Stimulated activated naive CD8-positive, alpha-beta T cell treated with anti-CD3 and anti-CD28 coated beads, Interleukin-15, Interleukin-2, amounts not matched to agents 100 ng/mL and 50 ng/mL, for 24 hours (primary cell): ENCODE measurements at regions not wholly inside any gene's neighbourhood (a gene's known extent, or its start where the extent isn't known, plus 50 kb on each side); places are given as distances from the start of the nearest gene placed in this dataset.

Experiments
- H3K27ac Mint-ChIP-seq: one replicate; pipeline ENCODE4 v1.8.0; 2021; ENCODE audit warnings: mild to moderate bottlenecking, mixed read lengths
- H3K27me3 Mint-ChIP-seq: one replicate; pipeline ENCODE4 v1.8.0; 2021; ENCODE audit warnings: mixed read lengths
- H3K36me3 Mint-ChIP-seq: one replicate; pipeline ENCODE4 v1.8.0; 2021; ENCODE audit warnings: low read depth, mixed read lengths
- H3K4me1 Mint-ChIP-seq: one replicate; pipeline ENCODE4 v1.8.0; 2021; ENCODE audit warnings: low read depth, mixed read lengths
- H3K4me3 Mint-ChIP-seq: one replicate; pipeline ENCODE4 v1.8.0; 2021; ENCODE audit warnings: mild to moderate bottlenecking, mixed read lengths
- H3K9me3 Mint-ChIP-seq: one replicate; pipeline ENCODE4 v1.8.0; 2021; ENCODE audit warnings: mixed read lengths

DNA sequence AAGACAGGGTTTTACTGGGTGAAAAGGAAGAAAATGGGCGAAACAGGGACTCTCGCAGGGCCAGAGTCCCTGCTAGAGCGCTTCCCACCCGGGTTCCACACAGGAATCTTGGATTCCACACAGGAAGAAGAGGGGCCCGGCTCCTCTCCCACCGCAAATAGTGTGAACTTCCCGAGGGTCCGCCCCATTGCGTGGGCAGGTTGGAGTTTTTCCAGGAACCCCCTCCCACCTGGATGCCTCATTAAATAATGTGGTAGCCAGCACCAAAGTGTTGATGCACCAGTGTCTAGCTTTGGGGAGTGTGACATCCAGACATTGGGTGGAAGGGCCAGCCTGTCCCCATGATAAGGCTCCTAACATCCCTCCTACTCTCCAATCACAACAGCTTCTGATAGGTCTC lies 330.3 kb upstream of the ZNF32 start:
- no peak overlapping the region for H3K27ac Mint-ChIP-seq
- H3K36me3 Mint-ChIP-seq = no peaks in the 10 kb centered on the region
- H3K9me3 Mint-ChIP-seq = no peaks in the 10 kb centered on the region
- no peaks in the 10 kb centered on the region for H3K27me3 Mint-ChIP-seq
- H3K4me3 Mint-ChIP-seq = no peak overlapping the region
- H3K4me1 Mint-ChIP-seq = peaks cover 17% of the 10 kb centered on the region

DNA sequence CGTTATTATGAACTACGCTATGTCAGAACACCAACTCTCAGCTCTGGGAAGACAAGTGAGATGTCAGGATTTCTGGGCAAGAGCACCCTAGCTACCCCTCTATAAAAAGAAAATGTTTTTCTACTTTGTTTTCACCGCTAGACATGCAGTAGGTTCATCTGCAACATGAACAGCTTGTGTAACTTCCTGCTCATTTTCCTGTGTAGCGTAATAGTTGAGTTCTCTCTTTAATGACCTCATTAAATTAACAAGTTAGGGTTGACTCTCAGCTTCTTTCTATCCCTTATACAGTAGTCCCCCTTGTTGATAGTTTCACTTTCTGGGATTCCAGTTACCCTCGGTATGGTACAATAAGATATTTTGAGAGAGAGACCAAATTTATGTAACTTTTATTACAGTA lies 329.4 kb upstream of the ZNF32 start:
- H3K27ac Mint-ChIP-seq = no peak overlapping the region
- H3K4me1 Mint-ChIP-seq = peaks cover 17% of the 10 kb centered on the region
- no peaks in the 10 kb centered on the region for H3K27me3 Mint-ChIP-seq
- no peaks in the 10 kb centered on the region for H3K36me3 Mint-ChIP-seq
- no peak overlapping the region for H3K4me3 Mint-ChIP-seq
- H3K9me3 Mint-ChIP-seq = no peaks in the 10 kb centered on the region

DNA sequence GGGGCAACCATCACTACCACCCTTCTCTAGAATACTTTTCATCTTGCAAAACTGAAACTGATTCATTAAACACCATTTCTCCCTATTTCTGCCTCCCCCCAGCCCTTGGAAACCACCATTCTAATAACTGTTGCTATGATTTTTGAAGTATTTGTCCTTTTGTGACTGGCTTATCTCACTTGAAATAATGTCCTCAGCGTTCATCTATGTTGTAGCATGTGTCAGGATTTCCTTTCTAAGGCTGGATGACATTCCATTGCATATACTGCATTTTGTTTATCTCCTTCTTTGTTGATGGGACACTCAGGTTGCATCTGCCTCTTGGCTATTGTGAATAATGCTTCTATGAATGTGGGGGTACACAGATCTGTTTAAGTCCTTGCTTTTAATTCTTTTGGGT lies 327.6 kb upstream of the ZNF32 start:
- Mint-ChIP-seq H3K27me3 (no peaks in the 10 kb centered on the region), H3K9me3 (no peaks in the 10 kb centered on the region), H3K4me3 (no peak overlapping the region), H3K36me3 (no peaks in the 10 kb centered on the region), H3K4me1 (peaks cover 12% of the 10 kb centered on the region), H3K27ac (no peak overlapping the region)

DNA sequence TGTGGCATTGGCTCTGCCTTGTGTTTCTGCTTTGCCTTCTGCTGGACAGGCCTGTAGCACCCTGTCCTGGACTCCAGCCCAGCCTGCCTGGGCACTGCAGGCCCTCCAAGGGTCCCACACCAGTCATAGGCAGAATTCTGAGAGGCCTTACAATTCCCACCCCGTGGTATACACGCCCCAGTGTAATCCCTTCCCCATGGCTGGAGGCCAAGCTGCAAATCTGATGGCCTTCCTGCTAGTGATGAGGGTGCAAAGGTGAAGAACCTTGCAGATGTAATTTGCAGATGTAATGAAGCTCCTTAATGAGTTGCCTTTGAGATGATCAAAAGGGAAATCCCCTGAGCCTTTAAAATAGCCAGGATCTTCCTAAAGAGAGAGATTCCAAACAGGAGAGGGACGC lies 325.1 kb upstream of the ZNF32 start:
- Mint-ChIP-seq H3K36me3 (no peaks in the 10 kb centered on the region), H3K27ac (no peak overlapping the region)

DNA sequence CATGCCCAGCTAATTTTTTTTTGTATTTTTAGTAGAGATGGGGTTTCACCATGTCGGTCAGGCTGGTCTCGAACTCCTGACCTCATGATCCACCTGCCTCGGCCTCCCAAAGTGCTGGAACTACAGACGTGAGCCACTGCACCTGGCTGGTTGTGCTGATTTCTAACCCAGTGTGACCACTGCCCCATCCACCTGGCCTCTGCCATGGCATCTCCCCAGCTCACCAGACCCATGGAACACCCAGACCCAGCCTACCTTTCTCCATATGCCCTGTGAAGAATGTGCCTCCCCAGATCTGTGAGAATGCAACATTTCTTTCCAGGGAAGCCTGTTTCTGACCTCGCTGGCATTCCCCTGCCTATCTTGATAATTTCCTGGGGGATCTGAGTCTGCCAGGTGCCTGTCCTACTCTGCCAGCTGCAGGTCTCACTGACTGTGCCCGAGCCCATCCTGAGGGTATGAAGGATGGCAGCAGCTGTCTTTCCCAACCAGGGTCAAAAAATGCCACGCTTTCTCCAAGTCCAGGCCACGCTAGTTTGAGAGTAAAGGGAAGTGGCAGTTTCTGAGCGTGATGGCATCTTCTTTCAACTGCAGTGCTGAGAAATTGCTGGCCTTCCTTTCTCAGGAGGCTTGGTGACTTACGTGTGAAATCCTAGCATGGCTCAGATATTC lies 324.4 kb upstream of the ZNF32 start:
- Mint-ChIP-seq H3K4me1 (no peaks in the 10 kb centered on the region), H3K4me3 (no peak overlapping the region), H3K9me3 (no peaks in the 10 kb centered on the region), H3K27ac (no peak overlapping the region), H3K36me3 (no peaks in the 10 kb centered on the region), H3K27me3 (peaks cover 3% of the 10 kb centered on the region)

More for the DNA sequence above, 325.1 kb upstream of the ZNF32 start:
- no peaks in the 10 kb centered on the region for H3K4me1 Mint-ChIP-seq
- H3K27me3 Mint-ChIP-seq = peaks cover 3% of the 10 kb centered on the region
- H3K4me3 Mint-ChIP-seq = no peak overlapping the region
- no peaks in the 10 kb centered on the region for H3K9me3 Mint-ChIP-seq

DNA sequence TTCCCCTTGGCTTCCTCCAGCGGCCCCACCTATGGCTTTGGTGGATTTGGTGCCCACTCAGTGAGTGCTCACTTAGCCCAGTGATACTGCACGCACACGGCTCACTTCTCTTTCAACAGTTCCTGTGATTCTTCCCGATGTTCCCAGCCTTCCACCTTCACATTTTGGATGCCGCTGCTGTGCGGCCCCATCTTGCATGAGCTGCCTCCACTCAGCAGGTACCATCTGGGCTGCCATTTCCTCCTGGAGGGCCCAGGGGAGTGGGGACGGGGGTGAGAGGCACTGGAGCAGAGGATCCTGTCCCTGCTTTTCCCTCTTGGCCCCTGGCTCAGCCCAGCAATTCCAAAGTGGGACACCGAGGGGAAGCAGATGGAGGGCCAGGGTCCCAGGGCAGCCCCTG lies 323.3 kb upstream of the ZNF32 start:
- no peaks in the 10 kb centered on the region for H3K4me1 Mint-ChIP-seq
- H3K4me3 Mint-ChIP-seq = no peak overlapping the region

DNA sequence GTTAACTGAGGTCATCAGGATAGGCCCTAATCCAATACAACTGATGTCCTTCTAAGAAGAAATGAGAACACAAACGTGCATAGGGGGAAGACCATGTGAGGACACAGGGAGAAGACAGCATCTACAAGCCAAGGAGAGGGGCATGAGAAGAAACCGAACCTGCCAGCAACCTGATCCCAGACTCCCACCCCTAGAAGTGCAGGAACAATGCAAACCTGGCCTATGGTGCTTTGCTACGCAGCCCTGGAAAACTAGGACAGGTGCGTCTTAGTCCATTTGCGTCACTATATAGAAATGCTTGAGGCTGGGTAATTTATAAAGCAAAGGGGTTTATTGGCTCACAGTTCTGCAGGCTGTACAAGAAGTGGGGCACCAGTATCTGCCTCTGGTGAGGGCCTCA lies 322.6 kb upstream of the ZNF32 start:
- H3K36me3 Mint-ChIP-seq = no peaks in the 10 kb centered on the region
- no peaks in the 10 kb centered on the region for H3K9me3 Mint-ChIP-seq
- H3K4me3 Mint-ChIP-seq = no peak overlapping the region
- no peaks in the 10 kb centered on the region for H3K4me1 Mint-ChIP-seq
- H3K27ac Mint-ChIP-seq = no peak overlapping the region
- peaks cover 12% of the 10 kb centered on the region for H3K27me3 Mint-ChIP-seq

More for the DNA sequence above, 323.3 kb upstream of the ZNF32 start:
- Mint-ChIP-seq H3K27ac (no peak overlapping the region), H3K36me3 (no peaks in the 10 kb centered on the region), H3K27me3 (peaks cover 12% of the 10 kb centered on the region), H3K9me3 (no peaks in the 10 kb centered on the region)

DNA sequence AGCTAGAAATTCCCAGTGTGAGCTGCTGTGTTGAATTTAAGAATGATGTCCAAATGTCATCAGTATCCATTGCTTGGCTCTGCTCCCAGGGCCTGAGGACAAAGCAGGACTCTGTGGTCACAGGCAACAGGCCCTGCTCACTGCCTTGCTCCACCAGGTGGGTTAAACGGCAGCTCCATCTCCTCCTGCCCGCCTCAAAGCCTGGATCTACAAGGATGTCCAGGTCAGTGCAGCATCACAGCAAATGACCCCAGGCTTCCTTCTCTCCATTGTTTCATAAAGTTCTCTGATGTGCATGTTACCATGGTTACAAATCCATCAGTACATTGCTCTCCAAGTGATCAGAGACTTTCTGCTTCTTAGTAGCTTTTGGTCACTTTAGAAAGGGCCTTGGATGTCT lies 322.0 kb upstream of the ZNF32 start:
- Mint-ChIP-seq H3K36me3 (no peaks in the 10 kb centered on the region), H3K9me3 (no peaks in the 10 kb centered on the region), H3K27ac (no peak overlapping the region), H3K4me1 (peaks cover under 1% of the 10 kb centered on the region), H3K4me3 (no peak overlapping the region), H3K27me3 (peaks cover 12% of the 10 kb centered on the region)

DNA sequence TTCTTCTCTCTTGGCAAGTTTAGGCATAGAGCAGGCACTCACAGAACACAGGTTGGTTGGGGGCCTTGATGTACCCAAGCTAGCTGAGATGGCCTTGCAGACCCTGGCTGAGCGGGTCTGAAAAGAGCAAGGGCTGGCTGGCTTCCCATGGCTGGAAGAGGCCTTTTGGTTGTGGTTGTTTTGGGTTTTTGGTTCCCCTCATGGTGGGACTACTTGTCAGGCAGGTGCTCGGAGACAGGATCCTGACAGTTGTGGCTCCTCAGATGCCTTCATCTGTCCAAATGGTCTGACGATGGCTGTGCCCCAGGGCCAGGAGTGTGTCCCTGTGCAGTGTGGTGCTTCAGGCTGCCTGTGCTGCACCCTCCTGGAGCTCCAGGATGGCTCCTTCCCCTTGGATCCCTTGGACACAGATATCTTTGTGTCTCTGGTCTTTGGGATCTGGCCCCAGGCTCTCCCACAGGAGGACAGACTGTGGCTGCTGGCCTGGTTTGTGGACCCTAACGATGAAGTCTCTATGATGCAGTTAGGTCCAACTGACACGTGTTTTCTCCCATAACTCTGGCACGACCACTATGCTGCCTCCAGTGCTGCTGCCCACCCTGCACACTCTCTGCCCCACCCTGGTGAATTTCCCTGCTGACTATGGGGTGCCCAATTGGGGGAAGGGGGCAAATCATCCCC lies 321.5 kb upstream of the ZNF32 start:
- H3K9me3 Mint-ChIP-seq = no peaks in the 10 kb centered on the region
- peaks cover 15% of the 10 kb centered on the region for H3K27me3 Mint-ChIP-seq
- H3K27ac Mint-ChIP-seq = no peak overlapping the region
- H3K36me3 Mint-ChIP-seq = no peaks in the 10 kb centered on the region
- no peak overlapping the region for H3K4me3 Mint-ChIP-seq
- H3K4me1 Mint-ChIP-seq = peaks cover 6% of the 10 kb centered on the region

DNA sequence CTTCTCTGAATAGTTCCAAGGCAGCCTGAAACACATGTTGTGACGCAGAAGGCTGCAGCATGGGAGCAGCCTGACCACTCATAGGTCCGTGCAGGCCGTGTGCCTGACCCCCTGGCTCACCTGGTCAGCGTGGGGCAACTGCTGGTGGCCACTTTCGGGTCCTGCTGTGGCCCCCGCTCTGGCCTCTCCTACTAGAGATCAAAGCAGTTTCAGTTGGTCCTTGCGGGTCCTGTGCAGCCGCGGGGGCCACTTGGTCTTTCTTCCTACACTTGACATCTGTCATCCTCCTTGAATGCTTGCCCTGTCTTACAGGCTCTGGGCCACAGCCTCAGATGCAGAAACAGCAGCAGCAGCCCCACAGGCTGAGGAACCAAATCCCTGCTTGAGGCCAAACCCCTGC lies 320.8 kb upstream of the ZNF32 start:
- peaks cover 6% of the 10 kb centered on the region for H3K4me1 Mint-ChIP-seq
- no peak overlapping the region for H3K4me3 Mint-ChIP-seq
- H3K9me3 Mint-ChIP-seq = no peaks in the 10 kb centered on the region
- no peak overlapping the region for H3K27ac Mint-ChIP-seq
- H3K36me3 Mint-ChIP-seq = no peaks in the 10 kb centered on the region
- H3K27me3 Mint-ChIP-seq = peaks cover 21% of the 10 kb centered on the region

DNA sequence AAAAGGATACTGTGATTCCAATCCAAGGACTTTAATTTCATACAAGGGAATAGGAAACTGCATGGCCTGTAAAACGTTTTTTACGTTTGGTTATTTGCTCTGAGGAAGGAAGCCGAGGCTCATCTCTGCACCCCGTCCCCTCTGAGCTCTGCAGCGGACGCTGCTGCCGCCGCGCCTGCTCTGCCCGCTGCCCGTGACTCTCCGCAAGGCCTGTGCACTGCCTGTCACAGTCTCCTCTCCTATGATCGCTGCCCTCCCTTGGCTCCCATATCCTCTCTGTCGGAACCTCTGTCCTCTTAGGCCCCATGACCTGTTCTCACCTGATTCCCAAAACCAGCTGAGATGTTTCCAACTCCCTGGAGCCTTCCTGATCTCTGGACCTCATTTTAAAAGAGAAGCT lies 320.3 kb upstream of the ZNF32 start:
- peaks cover 27% of the 10 kb centered on the region for H3K27me3 Mint-ChIP-seq
- H3K4me3 Mint-ChIP-seq = no peak overlapping the region
- no peaks in the 10 kb centered on the region for H3K9me3 Mint-ChIP-seq
- H3K27ac Mint-ChIP-seq = no peak overlapping the region
- peaks cover 6% of the 10 kb centered on the region for H3K4me1 Mint-ChIP-seq
- no peaks in the 10 kb centered on the region for H3K36me3 Mint-ChIP-seq

DNA sequence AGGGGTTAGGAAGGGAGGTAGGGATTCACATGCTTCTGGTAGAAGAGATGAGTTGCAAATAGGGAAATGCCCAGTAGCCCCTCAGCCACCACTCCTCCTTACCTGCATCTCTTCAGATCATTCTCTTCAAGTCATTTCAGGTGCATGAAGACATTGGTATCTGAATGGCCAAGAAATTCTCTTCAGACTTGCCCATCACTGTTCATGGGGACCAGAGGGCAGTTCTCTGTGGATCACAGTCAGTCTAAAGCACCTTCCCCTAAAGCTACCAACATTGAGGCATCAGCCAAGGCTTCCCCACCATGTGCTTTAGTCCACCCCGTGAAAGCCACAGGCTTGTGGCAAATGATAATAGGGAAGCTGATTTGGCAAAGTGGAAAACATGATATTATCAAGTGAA lies 319.4 kb upstream of the ZNF32 start:
- Mint-ChIP-seq H3K27me3 (peaks cover 27% of the 10 kb centered on the region), H3K36me3 (no peaks in the 10 kb centered on the region), H3K9me3 (no peaks in the 10 kb centered on the region), H3K27ac (no peak overlapping the region), H3K4me3 (no peak overlapping the region), H3K4me1 (peaks cover 6% of the 10 kb centered on the region)

DNA sequence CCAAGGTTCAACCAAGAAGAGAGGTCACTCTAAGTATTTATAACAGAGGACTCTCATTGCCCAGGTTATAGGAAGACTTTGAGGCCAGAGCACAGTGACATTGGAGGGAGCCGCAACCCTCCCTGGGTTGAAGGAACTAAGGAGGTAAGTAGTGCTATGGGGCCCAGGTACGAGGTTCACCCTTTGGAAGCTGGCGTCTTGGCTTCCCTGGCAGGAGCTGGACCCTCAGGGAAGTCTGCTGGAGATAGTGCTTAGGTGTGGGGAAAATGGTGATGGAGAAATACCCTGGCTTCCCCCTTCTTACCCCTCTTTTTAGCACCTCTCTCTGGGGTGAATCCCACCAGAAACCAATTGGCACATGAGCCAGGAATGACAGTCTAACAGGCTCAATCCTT lies 317.9 kb upstream of the ZNF32 start:
- H3K4me1 Mint-ChIP-seq = peaks cover 6% of the 10 kb centered on the region
- no peak overlapping the region for H3K4me3 Mint-ChIP-seq
- peaks cover 27% of the 10 kb centered on the region for H3K27me3 Mint-ChIP-seq
- H3K9me3 Mint-ChIP-seq = no peaks in the 10 kb centered on the region
- no peaks in the 10 kb centered on the region for H3K36me3 Mint-ChIP-seq
- no peak overlapping the region for H3K27ac Mint-ChIP-seq

DNA sequence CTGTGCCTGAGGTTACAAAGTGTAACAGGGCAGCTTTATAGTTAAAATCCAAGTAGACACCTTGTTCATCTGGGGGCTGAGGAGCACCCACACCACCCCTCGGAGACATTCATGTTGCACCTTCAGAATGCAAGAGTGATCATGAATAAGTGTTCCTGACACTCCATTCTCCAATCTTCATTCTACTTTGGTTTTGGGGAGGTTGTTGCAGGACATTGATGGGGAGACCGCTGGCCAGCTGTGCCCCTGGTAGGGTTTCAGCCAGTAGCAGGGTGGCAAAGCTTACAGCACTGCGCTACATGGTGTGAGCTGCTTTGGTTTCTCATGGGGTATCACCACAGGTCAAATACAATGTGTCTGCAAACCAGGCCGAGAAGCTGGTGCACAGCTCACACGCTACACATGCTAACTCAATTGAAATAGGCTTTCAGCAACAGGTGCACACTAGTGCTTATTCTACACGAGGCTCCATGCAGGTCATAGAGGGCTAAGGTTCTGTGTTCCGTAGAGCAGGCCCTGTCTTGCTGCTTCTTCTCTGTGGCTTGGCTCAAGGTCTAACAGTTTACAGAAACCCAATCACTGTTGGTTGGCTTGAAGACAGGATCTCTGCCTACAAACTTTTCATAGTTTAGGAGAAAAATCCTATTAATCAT lies 317.4 kb upstream of the ZNF32 start:
- Mint-ChIP-seq H3K4me3 (no peak overlapping the region), H3K4me1 (peaks cover 6% of the 10 kb centered on the region), H3K27ac (no peak overlapping the region), H3K36me3 (no peaks in the 10 kb centered on the region), H3K9me3 (no peaks in the 10 kb centered on the region), H3K27me3 (peaks cover 25% of the 10 kb centered on the region)

DNA sequence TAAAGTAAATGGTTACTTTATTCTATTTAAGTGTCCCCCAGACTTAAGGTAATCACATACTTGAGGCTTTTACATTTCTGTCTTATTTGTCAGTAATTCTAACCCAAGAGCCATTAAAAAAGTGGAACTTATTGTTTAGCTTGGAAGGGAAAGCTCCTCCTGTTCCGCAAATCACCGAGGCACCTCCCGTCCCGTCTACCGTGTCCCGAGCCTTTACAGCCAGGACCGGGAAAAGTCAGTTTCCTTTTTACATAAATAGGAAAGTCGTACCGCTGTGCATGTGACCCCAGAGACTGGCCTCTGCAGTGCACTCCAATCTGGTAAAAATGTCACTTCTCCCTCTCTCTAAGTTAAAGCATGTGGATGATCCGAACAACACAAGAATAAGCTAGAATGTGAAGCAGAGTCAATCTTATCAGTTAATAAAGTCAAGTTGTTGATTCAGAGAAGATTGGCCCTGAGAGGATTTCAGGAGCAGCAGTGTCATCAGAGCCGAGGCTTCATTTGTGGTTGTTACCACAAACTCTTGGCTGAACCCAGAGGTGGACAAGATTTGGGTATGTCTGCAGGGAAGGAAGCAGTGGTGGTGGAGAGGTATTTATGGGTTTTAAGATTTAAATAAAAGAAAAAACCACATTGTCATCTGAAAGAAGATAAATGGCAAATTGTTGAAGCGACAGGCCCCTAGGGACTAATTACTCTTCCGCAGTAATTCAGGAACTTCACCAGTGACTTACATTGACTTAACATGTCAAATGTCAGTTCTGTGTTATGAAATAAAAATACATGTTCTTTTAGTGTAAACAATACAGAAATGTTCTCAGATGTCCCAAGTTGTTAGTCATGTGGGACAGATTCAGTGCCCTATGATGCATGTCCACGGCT lies 316.6 kb upstream of the ZNF32 start:
- no peak overlapping the region for H3K27ac Mint-ChIP-seq
- peaks cover 6% of the 10 kb centered on the region for H3K4me1 Mint-ChIP-seq
- no peak overlapping the region for H3K4me3 Mint-ChIP-seq
- H3K27me3 Mint-ChIP-seq = peaks cover 24% of the 10 kb centered on the region
- H3K9me3 Mint-ChIP-seq = no peaks in the 10 kb centered on the region
- H3K36me3 Mint-ChIP-seq = no peaks in the 10 kb centered on the region
